GM18505 (cell line): ENCODE measurements at regions not wholly inside any gene's neighbourhood (a gene's known extent, or its start where the extent isn't known, plus 50 kb on each side); places are given as distances from the start of the nearest gene placed in this dataset.
"Not testable (repeated sequence)": the region's sequence is repeated elsewhere in the genome, so short reads cannot be mapped to it uniquely, and the experiment has no call there.

Experiments
- ATAC-seq: cut with Tn5 transposase; IDR thresholded peaks from one replicate; pipeline ENCODE4 v1.9.1; 2021; ENCODE audit not compliant: unreplicated experiment
- POLR2A ChIP-seq: IDR thresholded peaks from 4 replicates; pipeline ENCODE4 v1.6.1; 2011; ENCODE audit warnings: borderline replicate concordance; ENCODE audit not compliant: insufficient read depth, insufficient read length; ENCODE audit errors: extremely low read depth

- ATAC-seq, result not testable (repeated sequence)
These were observed 69.4 kb upstream of the NUDT4B start for GRCh38 chr1:148679050-148679786.

DNA sequence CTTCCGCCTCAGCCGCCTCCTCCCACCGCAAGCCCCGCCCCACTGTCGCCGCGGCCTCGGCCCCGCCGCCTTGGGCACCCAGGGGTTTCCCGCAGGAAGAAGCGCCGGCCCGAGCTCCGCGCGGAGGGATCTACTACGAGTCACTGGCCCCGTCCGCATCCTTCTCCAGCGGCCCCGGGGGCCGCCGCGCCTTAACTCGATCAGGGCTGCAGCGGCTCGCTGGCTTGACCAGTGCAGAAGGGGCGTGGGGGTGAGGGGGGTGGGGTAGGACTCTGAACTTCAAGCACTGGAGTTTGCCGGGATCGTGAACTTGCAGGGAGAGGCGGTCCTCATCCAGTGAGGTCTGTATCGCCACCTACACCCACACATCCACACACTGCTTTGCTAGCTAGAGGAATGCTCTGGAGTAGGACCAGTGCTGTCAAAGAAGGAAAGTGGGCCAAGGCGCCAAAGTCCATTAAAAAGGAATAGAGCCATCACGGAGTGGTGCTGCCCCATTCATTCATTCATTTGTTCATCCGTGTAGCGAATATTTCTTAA is 68.7 kb upstream of the NUDT4B start:
- not testable (repeated sequence) for ATAC-seq

More at GRCh38 chr1:148679050-148679786, 69.4 kb upstream of the NUDT4B start:
- peak; percentile 60 for TF ChIP-seq POLR2A

DNA sequence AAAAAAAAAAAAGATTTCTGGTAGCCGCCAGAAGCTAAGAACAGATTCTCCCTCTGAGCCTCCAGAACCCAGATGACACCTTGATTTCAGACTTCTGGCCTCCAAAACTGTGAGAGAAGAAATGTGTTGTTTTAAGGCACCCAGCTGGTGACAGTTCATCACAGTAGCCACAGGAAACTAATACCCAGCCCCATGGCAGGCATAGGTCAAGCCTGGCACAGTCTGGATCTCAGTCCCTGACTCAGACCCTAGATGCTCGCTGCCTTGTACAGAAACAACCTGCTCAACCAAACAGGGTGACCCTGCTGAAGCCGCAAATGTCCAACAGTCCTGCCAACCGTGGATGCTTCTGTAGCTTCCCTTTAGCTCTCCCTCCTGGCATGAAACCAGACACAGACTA is 61.8 kb upstream of the NUDT4B start:
- ATAC-seq, result not testable (repeated sequence)

DNA sequence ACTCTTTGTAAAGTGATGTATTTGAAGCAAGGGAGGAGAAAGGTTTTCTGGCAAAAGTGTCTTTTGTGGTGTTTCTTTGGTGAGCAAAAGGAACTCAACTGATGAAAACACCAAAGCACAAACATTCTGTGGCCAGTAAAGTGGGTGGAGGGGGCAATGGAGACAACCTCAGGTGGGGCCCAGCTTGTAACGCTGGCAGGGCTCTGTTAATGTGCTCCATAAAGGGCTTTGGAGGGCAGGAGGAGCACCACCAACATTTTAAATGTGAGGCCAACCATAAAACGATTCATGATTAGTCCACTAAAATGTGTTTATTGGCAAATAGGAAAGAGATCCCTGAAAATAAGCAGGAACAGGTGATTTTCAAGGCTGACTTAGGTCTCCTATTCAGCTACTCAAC is 61.2 kb upstream of the NUDT4B start:
- not testable (repeated sequence) for ATAC-seq
